ENCODE measurements at regions not wholly inside any gene's neighbourhood (a gene's known extent, or its start where the extent isn't known, plus 50 kb on each side); places are given as distances from the start of the nearest gene placed in this dataset.

- no peak for TF ChIP-seq POLR2A (IDR thresholded peaks at IDR 0.05)
- TF ChIP-seq CTCF (IDR thresholded peaks at IDR 0.05), result no peak
Measured at GRCh38 chr4:19193274-19193981, 1058.3 kb upstream of the SLIT2 start.

All from adrenal gland (tissue), 5 donors.